Left colon (tissue), 2 donors: ENCODE measurements at regions not wholly inside any gene's neighbourhood (a gene's known extent, or its start where the extent isn't known, plus 50 kb on each side); places are given as distances from the start of the nearest gene placed in this dataset.

Experiments
- ATAC-seq: fragments of 200-7000 bp; cut with Tn5 transposase; one replicate; pipeline ENCODE4 v1.9.1; 2020; ENCODE audit warnings: mild to moderate bottlenecking, moderate library complexity
- DNase-seq, 2 donors: peaks; one replicate each; pipeline ENCODE4 v3.0.0-alpha.2; 2020
- intact Hi-C, 2 donors: fragments of 100-400 bp; cut with DNase I in 1 of 2; cut with micrococcal nuclease in 1 of 2; formaldehyde crosslinking; loops; one replicate each; pipeline versions ENCODE4 v1.11.2 to v1.14.0; 2022; cut with DNase I, micrococcal nuclease
- donor health status: DM: no; HTN: no; CAD: no.
- donor health status: DM: yes; HTN: yes; CAD: no.

DNA sequence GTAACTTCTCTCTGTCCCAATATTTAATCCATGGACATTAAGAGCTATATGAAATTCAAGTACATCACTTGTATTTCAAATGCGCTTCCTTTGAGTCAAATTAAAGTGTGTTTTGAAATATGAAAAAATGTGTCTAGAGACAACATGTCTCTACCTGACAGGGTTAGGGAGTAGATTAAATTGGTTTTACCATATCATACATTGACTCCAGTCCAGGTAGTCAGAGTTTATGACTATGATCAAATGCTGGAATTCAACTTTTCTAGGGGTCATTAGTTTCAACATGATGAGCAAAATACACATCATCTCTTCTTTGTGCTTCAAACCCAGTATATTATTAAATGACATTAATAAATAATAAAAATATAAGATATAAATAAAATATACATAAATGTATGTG lies 259.2 kb downstream of the CDH10 start:
- intact Hi-C loops: no loop called here
- ATAC-seq (no peak), DNase-seq (no peak)

DNA sequence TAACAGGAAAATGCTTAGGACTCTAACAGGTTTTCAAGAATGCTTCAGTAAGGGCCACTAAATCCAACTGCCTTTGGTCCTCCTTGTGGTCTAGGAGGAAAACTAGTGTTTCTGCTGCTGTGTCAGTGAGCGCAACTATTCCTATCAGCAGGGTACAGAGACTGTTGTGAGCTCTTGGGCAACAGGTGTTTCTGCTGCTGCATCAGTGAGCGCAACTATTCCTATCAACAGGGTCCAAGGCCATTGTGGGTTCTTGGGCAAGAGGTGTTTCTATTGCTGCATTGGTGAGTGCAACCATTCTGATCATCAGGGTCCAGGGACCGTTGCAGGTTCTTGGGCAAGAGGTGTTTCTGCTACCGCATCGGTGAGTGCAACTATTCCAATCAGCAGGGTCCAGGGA lies 256.3 kb downstream of the CDH10 start:
- ATAC-seq (no peak), DNase-seq (no peak)
- intact Hi-C loops: no loop called here

DNA sequence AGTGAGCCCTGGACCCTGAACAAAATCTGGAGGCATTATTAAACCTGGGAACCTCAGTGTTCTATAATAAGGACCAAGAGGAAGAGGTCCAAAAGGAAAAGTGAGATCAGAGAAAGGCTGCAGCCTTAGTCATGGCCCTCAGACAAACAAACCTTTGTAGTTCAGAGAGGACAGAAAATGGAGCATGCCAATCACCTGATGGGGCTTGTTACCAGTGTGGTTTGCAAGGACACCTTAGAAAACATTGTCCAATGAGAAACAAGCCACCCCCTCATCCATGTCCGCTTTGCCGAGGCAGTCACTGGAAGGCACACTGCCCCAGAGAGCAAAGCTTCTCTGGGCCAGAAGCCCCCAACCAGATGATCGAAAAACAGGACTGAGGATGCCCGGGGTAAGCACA lies 254.8 kb downstream of the CDH10 start:
- intact Hi-C loops: no loop called here
- ATAC-seq: no peak
- DNase-seq: no peak

DNA sequence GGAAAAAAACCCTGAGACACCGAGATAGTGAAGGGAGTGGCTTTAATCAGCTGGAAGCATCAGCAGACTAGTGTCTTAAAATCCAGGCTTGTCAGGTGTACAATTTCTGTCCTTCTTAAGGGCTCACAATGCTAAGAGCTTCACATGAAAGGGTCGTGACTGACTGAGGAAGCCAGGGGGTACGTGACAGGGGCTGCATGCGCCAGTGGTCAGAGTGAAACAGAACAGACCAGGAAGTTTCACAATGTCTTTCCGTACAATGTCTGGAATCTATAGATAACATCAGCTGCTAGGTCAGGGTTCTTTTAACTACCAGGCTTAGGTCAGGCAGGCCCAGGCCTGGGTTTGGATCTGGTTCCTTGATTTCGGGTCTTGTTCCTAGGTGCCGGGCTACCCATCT lies 253.0 kb downstream of the CDH10 start:
- no peak for DNase-seq
- intact Hi-C loops: no loop called here
- ATAC-seq: no peak

DNA sequence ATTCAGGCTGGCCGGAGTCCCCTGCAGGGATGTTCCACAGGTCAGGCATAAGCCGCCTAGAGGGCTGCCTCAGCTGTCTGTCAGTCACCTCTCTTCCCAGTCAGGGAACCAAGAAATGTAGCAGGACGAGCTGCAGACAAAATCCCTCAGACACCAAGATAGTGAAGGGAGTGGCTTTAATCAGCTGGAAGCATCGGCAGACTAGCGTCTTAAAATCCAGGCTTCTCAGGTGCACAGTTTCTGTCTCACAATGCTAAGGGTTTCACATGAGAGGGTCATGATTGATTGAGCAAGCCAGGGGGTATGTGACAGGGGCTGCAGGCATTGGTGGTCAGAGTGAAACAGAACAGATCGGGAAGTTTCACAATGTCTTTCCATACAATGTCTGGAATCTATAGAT lies 247.2 kb downstream of the CDH10 start:
- no peak for DNase-seq
- no peak for ATAC-seq
- intact Hi-C loops: no loop called here

DNA sequence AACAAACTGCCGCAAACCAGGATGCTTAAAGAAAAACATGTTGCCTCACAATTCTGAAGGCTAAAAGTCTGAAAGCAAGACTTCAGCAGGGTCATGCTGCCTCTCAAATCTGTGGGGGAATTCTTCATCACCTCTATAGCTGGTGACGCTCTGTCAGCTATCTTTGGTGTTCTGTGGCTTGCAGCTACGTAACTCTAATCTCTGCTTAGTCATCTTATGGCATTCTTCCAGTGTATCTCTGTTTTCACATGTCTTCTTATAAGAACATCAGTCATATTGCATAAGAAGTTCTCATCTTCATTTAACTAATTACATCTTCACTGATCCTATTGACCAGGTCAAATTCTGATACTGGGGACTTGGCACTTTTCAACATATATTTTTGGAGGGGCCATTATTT lies 243.0 kb downstream of the CDH10 start:
- intact Hi-C loops: no loop called here
- ATAC-seq (no peak), DNase-seq (no peak)

DNA sequence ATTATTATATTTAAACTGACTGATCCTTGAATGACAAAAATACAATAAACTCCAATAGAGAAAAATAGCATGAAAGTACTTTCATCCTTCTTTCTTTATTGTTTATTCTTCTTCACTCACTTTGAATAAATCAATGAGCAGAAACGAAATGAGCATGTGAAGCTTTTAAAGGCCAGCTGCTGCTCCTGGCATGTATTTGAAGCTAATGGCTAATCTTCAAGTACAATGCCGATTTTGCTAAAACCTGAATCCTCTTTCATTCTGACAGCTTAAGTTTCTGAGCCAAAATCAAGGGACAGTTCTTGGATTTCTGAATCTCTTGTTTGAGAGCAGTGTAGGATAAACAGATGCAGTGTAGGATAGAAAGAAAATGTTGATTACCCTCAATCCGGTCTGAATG lies 237.3 kb downstream of the CDH10 start:
- DNase-seq: no peak
- intact Hi-C loops: no loop called here
- no peak for ATAC-seq

DNA sequence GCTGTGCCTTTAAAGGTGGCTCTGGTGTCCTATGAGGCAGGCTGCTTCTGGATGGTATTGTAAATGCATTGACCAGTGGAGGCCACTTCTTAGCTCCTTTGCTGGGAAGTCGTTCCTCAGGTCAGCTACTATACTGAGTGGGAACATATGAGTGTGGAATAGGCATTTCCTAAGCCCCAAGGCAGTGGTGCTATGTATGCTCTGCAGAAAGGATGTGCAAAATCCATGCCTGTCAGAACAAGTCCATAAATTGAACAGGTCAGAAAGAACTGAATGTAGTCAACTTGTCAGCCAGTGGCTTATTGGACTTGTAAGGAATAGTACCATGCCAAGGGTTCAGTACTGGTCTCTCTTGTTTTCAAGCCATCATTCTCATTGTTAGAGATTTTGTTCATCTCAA lies 216.4 kb downstream of the CDH10 start:
- DNase-seq (no peak), ATAC-seq (no peak)
- intact Hi-C loops: no loop called here

DNA sequence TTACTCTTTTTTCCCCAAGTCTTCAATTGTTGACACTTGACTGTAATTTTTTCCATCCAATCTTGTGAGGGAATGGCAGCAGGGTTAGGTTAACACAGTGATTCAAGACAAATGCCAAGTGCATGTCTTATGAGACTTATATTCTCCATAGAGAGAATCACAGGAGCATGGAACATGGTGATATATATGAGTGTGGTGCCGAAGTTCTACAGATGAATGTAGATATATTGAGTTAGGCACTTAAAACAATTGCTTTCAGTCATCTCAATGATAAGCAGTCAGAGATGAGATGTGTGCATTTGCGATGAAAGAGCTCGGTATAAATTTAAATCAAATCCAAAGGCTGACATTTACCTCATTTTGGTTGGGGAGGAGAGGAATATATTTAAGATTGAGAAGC lies 211.2 kb downstream of the CDH10 start:
- DNase-seq: no peak
- no peak for ATAC-seq
- intact Hi-C loops: no loop called here
